ENCODE measurements at regions not wholly inside any gene's neighbourhood (a gene's known extent, or its start where the extent isn't known, plus 50 kb on each side); places are given as distances from the start of the nearest gene placed in this dataset.
"Not testable (repeated sequence)": the region's sequence is repeated elsewhere in the genome, so short reads cannot be mapped to it uniquely, and the experiment has no call there.

GRCh38 chr4:49222810-49223209 is 236.7 kb downstream of the CWH43 start:
- H3K27ac ChIP-seq (ENCODE audit: low read depth in 2 of 2, low read length in 2 of 2); H3K4me3 ChIP-seq (ENCODE audit: low read length in 2 of 2); H3K36me3 ChIP-seq (ENCODE audit: control insufficient read depth in 2 of 2, insufficient read depth in 2 of 2, low read length in 2 of 2); H3K9me3 ChIP-seq (ENCODE audit: control insufficient read depth in 2 of 2, low read length in 2 of 2); H3K27me3 ChIP-seq (ENCODE audit: control insufficient read depth in 2 of 2, insufficient read depth in 2 of 2, low read length in 2 of 2); H3K9ac ChIP-seq (ENCODE audit: low read depth in 1 of 2, low read length in 2 of 2); H3K4me1 ChIP-seq (ENCODE audit: control insufficient read depth in 2 of 2, insufficient read depth in 2 of 2, low read length in 2 of 2): not testable (repeated sequence)

DNA sequence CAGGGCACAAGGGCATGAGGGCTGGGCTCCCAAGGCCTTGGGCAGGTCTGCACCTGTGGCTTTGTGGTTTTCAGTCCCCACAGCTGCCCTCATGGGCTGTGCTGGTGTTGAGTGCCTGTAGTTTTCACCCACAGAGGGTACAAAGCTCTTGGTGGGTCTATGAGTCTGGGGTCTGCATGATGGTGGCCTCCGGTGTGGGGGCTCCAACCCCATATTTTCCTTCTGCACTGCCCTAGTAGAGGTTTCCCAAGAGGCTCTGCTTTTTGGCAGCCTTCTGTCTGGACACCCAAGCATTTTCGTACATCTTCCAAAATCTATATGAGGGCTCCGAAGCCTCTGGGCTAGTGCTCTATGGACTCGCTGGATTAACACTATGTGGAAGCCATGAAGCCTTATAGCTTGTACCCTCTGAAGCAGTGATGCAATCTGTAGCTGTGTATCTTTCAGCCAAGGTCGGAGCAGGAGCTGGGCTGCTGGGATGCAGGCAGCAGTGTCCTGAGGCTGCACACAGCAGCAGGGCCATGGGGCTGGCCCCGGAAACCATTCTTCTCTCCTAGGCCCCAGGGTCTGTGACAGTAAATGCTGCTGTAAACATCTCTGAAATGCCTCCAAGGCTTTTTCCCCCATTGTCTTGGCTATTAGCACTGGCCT is 240.3 kb downstream of the CWH43 start:
- H3K36me3 ChIP-seq (ENCODE audit: control insufficient read depth in 2 of 2, insufficient read depth in 2 of 2, low read length in 2 of 2); H3K9me3 ChIP-seq (ENCODE audit: control insufficient read depth in 2 of 2, low read length in 2 of 2); H3K4me3 ChIP-seq (ENCODE audit: low read length in 2 of 2); H3K27ac ChIP-seq (ENCODE audit: low read depth in 2 of 2, low read length in 2 of 2); H3K27me3 ChIP-seq (ENCODE audit: control insufficient read depth in 2 of 2, insufficient read depth in 2 of 2, low read length in 2 of 2); H3K4me1 ChIP-seq (ENCODE audit: control insufficient read depth in 2 of 2, insufficient read depth in 2 of 2, low read length in 2 of 2); H3K9ac ChIP-seq (ENCODE audit: low read depth in 1 of 2, low read length in 2 of 2): not testable (repeated sequence)

GRCh38 chr4:49227941-49228340 is 241.9 kb downstream of the CWH43 start:
- H3K9ac ChIP-seq (ENCODE audit: low read depth in 1 of 2, low read length in 2 of 2); H3K27me3 ChIP-seq (ENCODE audit: control insufficient read depth in 2 of 2, insufficient read depth in 2 of 2, low read length in 2 of 2); H3K4me3 ChIP-seq (ENCODE audit: low read length in 2 of 2): not testable (repeated sequence)

DNA sequence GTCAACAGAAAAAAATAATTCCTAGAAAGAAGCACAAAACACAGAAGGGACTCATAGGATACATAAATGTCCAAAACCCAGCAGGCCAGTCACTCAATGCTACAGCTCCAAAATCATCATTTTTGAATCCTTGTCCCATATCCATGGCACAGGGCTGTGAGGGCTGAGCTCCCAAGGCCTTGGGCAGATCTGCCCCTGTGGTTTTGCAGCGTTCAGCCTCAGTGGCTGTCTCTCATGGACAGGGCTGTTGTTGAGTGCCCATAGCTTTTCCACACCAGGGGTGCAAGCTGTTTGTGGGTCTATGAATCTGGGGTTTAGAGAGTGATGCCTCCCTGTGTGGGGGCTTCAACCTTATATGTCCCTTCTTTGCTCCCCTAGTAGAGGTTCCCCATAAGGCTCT is 243.2 kb downstream of the CWH43 start:
- not testable (repeated sequence) for H3K4me3 ChIP-seq (ENCODE audit: low read length in 2 of 2); H3K36me3 ChIP-seq (ENCODE audit: control insufficient read depth in 2 of 2, insufficient read depth in 2 of 2, low read length in 2 of 2); H3K9ac ChIP-seq (ENCODE audit: low read depth in 1 of 2, low read length in 2 of 2); H3K27me3 ChIP-seq (ENCODE audit: control insufficient read depth in 2 of 2, insufficient read depth in 2 of 2, low read length in 2 of 2); H3K4me1 ChIP-seq (ENCODE audit: control insufficient read depth in 2 of 2, insufficient read depth in 2 of 2, low read length in 2 of 2); H3K9me3 ChIP-seq (ENCODE audit: control insufficient read depth in 2 of 2, low read length in 2 of 2); H3K27ac ChIP-seq (ENCODE audit: low read depth in 2 of 2, low read length in 2 of 2)

More at GRCh38 chr4:49227941-49228340, 241.9 kb downstream of the CWH43 start:
- not testable (repeated sequence) for H3K4me1 ChIP-seq (ENCODE audit: control insufficient read depth in 2 of 2, insufficient read depth in 2 of 2, low read length in 2 of 2); H3K9me3 ChIP-seq (ENCODE audit: control insufficient read depth in 2 of 2, low read length in 2 of 2); H3K36me3 ChIP-seq (ENCODE audit: control insufficient read depth in 2 of 2, insufficient read depth in 2 of 2, low read length in 2 of 2); H3K27ac ChIP-seq (ENCODE audit: low read depth in 2 of 2, low read length in 2 of 2)

GRCh38 chr4:49229713-49230112 is 243.6 kb downstream of the CWH43 start:
- not testable (repeated sequence) for H3K27me3 ChIP-seq (ENCODE audit: control insufficient read depth in 2 of 2, insufficient read depth in 2 of 2, low read length in 2 of 2); H3K4me1 ChIP-seq (ENCODE audit: control insufficient read depth in 2 of 2, insufficient read depth in 2 of 2, low read length in 2 of 2); H3K9ac ChIP-seq (ENCODE audit: low read depth in 1 of 2, low read length in 2 of 2); H3K27ac ChIP-seq (ENCODE audit: low read depth in 2 of 2, low read length in 2 of 2); H3K4me3 ChIP-seq (ENCODE audit: low read length in 2 of 2); H3K36me3 ChIP-seq (ENCODE audit: control insufficient read depth in 2 of 2, insufficient read depth in 2 of 2, low read length in 2 of 2); H3K9me3 ChIP-seq (ENCODE audit: control insufficient read depth in 2 of 2, low read length in 2 of 2)

DNA sequence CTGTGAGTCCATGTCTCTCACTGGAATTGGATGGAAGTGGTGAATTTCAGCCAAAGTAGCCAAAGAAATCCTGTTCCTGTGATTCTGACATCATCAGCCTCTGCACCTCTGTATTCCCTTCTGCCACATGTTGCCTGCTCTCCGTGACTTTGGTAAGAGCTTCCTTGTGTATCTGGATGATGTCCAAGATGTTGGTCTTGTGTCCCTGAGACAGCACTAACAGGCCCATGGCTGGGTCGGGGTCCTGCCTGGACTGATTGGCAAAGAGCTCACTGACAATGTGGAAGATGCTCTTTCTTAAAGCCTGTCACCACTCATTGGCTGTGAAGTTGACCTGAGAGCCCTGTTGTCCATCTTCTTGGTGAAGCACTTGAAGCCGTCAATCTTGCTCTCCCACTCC is 247.3 kb downstream of the CWH43 start:
- not testable (repeated sequence) for H3K9ac ChIP-seq (ENCODE audit: low read depth in 1 of 2, low read length in 2 of 2); H3K9me3 ChIP-seq (ENCODE audit: control insufficient read depth in 2 of 2, low read length in 2 of 2); H3K4me3 ChIP-seq (ENCODE audit: low read length in 2 of 2); H3K27ac ChIP-seq (ENCODE audit: low read depth in 2 of 2, low read length in 2 of 2); H3K27me3 ChIP-seq (ENCODE audit: control insufficient read depth in 2 of 2, insufficient read depth in 2 of 2, low read length in 2 of 2); H3K36me3 ChIP-seq (ENCODE audit: control insufficient read depth in 2 of 2, insufficient read depth in 2 of 2, low read length in 2 of 2); H3K4me1 ChIP-seq (ENCODE audit: control insufficient read depth in 2 of 2, insufficient read depth in 2 of 2, low read length in 2 of 2)

DNA sequence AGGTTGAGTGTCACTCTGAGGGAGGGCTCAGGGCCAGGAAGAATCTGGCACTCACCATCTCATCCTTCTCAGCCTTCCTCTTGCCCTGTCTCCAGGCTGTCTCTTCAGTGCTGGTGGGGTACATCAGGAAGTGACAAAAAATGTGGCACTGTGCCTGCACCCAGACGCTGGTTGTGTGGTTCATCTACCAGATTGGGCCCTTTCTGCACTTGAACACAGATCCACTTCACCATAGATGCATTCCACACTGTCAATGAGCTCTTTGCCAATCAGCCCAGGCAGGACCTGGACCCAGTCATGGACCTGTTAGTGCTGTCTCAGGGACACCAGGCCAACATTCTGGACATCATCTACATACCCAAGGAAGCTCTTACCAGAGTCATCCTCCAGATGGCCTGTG is 247.7 kb downstream of the CWH43 start:
- not testable (repeated sequence) for H3K9ac ChIP-seq (ENCODE audit: low read depth in 1 of 2, low read length in 2 of 2); H3K27me3 ChIP-seq (ENCODE audit: control insufficient read depth in 2 of 2, insufficient read depth in 2 of 2, low read length in 2 of 2); H3K36me3 ChIP-seq (ENCODE audit: control insufficient read depth in 2 of 2, insufficient read depth in 2 of 2, low read length in 2 of 2); H3K4me1 ChIP-seq (ENCODE audit: control insufficient read depth in 2 of 2, insufficient read depth in 2 of 2, low read length in 2 of 2); H3K9me3 ChIP-seq (ENCODE audit: control insufficient read depth in 2 of 2, low read length in 2 of 2); H3K4me3 ChIP-seq (ENCODE audit: low read length in 2 of 2); H3K27ac ChIP-seq (ENCODE audit: low read depth in 2 of 2, low read length in 2 of 2)

GRCh38 chr4:49234382-49234781 is 248.3 kb downstream of the CWH43 start:
- H3K27ac ChIP-seq (ENCODE audit: low read depth in 2 of 2, low read length in 2 of 2); H3K4me1 ChIP-seq (ENCODE audit: control insufficient read depth in 2 of 2, insufficient read depth in 2 of 2, low read length in 2 of 2); H3K27me3 ChIP-seq (ENCODE audit: control insufficient read depth in 2 of 2, insufficient read depth in 2 of 2, low read length in 2 of 2); H3K36me3 ChIP-seq (ENCODE audit: control insufficient read depth in 2 of 2, insufficient read depth in 2 of 2, low read length in 2 of 2); H3K4me3 ChIP-seq (ENCODE audit: low read length in 2 of 2); H3K9me3 ChIP-seq (ENCODE audit: control insufficient read depth in 2 of 2, low read length in 2 of 2); H3K9ac ChIP-seq (ENCODE audit: low read depth in 1 of 2, low read length in 2 of 2): not testable (repeated sequence)

- H3K4me3 ChIP-seq (ENCODE audit: low read length in 2 of 2); H3K36me3 ChIP-seq (ENCODE audit: control insufficient read depth in 2 of 2, insufficient read depth in 2 of 2, low read length in 2 of 2); H3K27me3 ChIP-seq (ENCODE audit: control insufficient read depth in 2 of 2, insufficient read depth in 2 of 2, low read length in 2 of 2); H3K9me3 ChIP-seq (ENCODE audit: control insufficient read depth in 2 of 2, low read length in 2 of 2); H3K9ac ChIP-seq (ENCODE audit: low read depth in 1 of 2, low read length in 2 of 2); H3K4me1 ChIP-seq (ENCODE audit: control insufficient read depth in 2 of 2, insufficient read depth in 2 of 2, low read length in 2 of 2); H3K27ac ChIP-seq (ENCODE audit: low read depth in 2 of 2, low read length in 2 of 2): not testable (repeated sequence)
Measured at GRCh38 chr4:49235413-49236160, 249.5 kb downstream of the CWH43 start.

DNA sequence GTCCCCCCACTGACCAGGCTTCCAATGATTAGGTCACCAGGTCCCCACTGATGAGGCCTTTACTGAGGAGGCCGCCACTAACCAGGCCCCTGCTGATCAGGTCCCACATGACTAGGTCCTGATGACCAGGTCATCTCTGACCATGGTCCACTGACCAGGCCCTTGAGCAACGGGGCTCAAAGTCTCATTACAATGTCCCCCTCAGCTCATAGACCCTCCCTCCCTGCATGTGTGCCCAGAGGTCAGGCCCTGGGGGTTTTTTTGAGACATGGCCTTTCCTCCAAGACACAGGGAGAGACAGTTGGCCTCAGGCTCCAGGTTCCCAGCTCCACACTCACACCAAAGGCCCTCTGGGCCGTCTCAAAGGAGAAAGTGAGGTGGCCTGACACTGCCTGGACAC is 250.4 kb downstream of the CWH43 start:
- not testable (repeated sequence) for H3K9ac ChIP-seq (ENCODE audit: low read depth in 1 of 2, low read length in 2 of 2); H3K27me3 ChIP-seq (ENCODE audit: control insufficient read depth in 2 of 2, insufficient read depth in 2 of 2, low read length in 2 of 2); H3K9me3 ChIP-seq (ENCODE audit: control insufficient read depth in 2 of 2, low read length in 2 of 2); H3K4me1 ChIP-seq (ENCODE audit: control insufficient read depth in 2 of 2, insufficient read depth in 2 of 2, low read length in 2 of 2); H3K27ac ChIP-seq (ENCODE audit: low read depth in 2 of 2, low read length in 2 of 2); H3K36me3 ChIP-seq (ENCODE audit: control insufficient read depth in 2 of 2, insufficient read depth in 2 of 2, low read length in 2 of 2); H3K4me3 ChIP-seq (ENCODE audit: low read length in 2 of 2)

All from mucosa of rectum (tissue), 2 donors.